ENCODE measurements at regions not wholly inside any gene's neighbourhood (a gene's known extent, or its start where the extent isn't known, plus 50 kb on each side); places are given as distances from the start of the nearest gene placed in this dataset.

DNA sequence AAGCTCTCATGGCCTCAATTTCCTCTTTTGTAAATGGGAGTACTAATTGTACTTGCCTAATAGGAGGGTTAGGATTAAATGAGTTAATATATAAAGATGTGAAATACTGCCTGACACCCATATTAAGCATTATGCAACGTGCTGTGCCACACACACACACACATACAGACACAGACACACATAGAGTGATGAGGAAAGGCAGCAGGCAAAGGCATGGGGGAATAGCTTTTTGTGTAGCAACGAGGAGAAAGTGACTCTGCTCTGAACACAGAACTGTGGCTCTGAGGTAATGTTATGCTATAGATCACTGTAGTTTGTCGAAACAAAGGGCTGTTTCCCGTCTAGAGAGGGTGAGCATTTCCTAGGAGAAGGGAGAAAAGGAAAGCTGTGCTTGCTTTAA, 233.3 kb upstream of the SLCO3A1 start:
- TF ChIP-seq POLR2A (IDR thresholded peaks at IDR 0.05; ENCODE audit: low read length), result no peak
- no peak for TF ChIP-seq GATA1 (IDR thresholded peaks at IDR 0.05; ENCODE audit: low read depth, low read length)
